Left ventricle myocardium inferior (tissue), 1 donor: ENCODE measurements at regions not wholly inside any gene's neighbourhood (a gene's known extent, or its start where the extent isn't known, plus 50 kb on each side); places are given as distances from the start of the nearest gene placed in this dataset.
A peak's percentile ranks its signal among the peaks of the same experiment; 100 is the strongest.
"Not testable (repeated sequence)": the region's sequence is repeated elsewhere in the genome, so short reads cannot be mapped to it uniquely, and the experiment has no call there.

Source experiments
- DNase-seq: peaks from one replicate; pipeline ENCODE4 v3.0.0-alpha.2; 2020
- H3K27ac ChIP-seq: fragments of 200-600 bp; replicated peaks from 2 replicates; pipeline ENCODE4 v1.8.0; 2021
- H3K27me3 ChIP-seq: fragments of 200-600 bp; 2 replicates; pipeline ENCODE4 v1.8.0; 2021; ENCODE audit warnings: low read depth
- H3K36me3 ChIP-seq: fragments of 200-600 bp; 2 replicates; pipeline ENCODE4 v1.8.0; 2021
- H3K4me1 ChIP-seq: fragments of 200-600 bp; 2 replicates; pipeline ENCODE4 v1.8.0; 2021
- H3K4me3 ChIP-seq: fragments of 200-600 bp; 2 replicates; pipeline ENCODE4 v1.8.0; 2021; ENCODE audit warnings: mild to moderate bottlenecking, moderate library complexity
- H3K9me3 ChIP-seq: fragments of 200-600 bp; replicated peaks from 2 replicates; pipeline ENCODE4 v1.8.0; 2021
- CTCF ChIP-seq: fragments of 200-600 bp; IDR thresholded peaks from 2 replicates; pipeline ENCODE4 v1.8.0; 2021; ENCODE audit warnings: antibody characterized with exemption, mild to moderate bottlenecking, borderline replicate concordance
- intact Hi-C: fragments of 100-400 bp; cut with micrococcal nuclease; formaldehyde crosslinking; loops from one replicate; pipeline ENCODE4 v1.11.0; 2022
- donor health status: DM: no; HTN: yes; CAD: no; lungs with severe emphysema.

- Histone ChIP-seq H3K9me3 (no peaks in the 10 kb centered on the region), H3K4me3 (no peak overlapping the region), H3K27me3 (peaks cover 5% of the 10 kb centered on the region), H3K4me1 (peaks cover 11% of the 10 kb centered on the region), H3K27ac (no peak overlapping the region), H3K36me3 (no peaks in the 10 kb centered on the region)
- no peak for TF ChIP-seq CTCF
- no peak for DNase-seq
- intact Hi-C loops, result no loop called here
Observed at GRCh38 chr17:27949304-27949703, 56.1 kb upstream of the LYRM9 start.

- DNase-seq, H3K27me3 ChIP-seq, H3K36me3 ChIP-seq, H3K9me3 ChIP-seq, intact Hi-C loops, H3K27ac ChIP-seq, H3K4me3 ChIP-seq: not testable (repeated sequence)
- H3K4me1 ChIP-seq, result peaks cover 11% of the 10 kb centered on the region
Observed at GRCh38 chr17:27950225-27950624, 57.1 kb upstream of the LYRM9 start.

- peaks cover 11% of the 10 kb centered on the region for H3K4me1 ChIP-seq
- TF ChIP-seq CTCF, result no peak
- H3K27ac ChIP-seq, result no peak overlapping the region
- no peaks in the 10 kb centered on the region for H3K9me3 ChIP-seq
- H3K4me3 ChIP-seq, result no peak overlapping the region
- intact Hi-C loops, result no loop called here
- H3K27me3 ChIP-seq, result peaks cover 5% of the 10 kb centered on the region
- DNase-seq, result no peak
- no peaks in the 10 kb centered on the region for H3K36me3 ChIP-seq
Observed at GRCh38 chr17:27950995-27951394, 57.8 kb upstream of the LYRM9 start.

- Histone ChIP-seq H3K4me3 (no peak overlapping the region), H3K9me3 (no peaks in the 10 kb centered on the region), H3K36me3 (no peaks in the 10 kb centered on the region), H3K27me3 (peaks cover 5% of the 10 kb centered on the region), H3K27ac (peak overlapping the region; percentile 50), H3K4me1 (peaks cover 11% of the 10 kb centered on the region)
- no peak for TF ChIP-seq CTCF
- intact Hi-C loops, result no loop called here
- DNase-seq, result no peak
Observed at GRCh38 chr17:27951872-27952271, 58.7 kb upstream of the LYRM9 start.

- Histone ChIP-seq H3K4me3 (no peak overlapping the region), H3K9me3 (no peaks in the 10 kb centered on the region), H3K4me1 (peaks cover 11% of the 10 kb centered on the region), H3K27ac (peak overlapping the region; percentile 50), H3K36me3 (no peaks in the 10 kb centered on the region), H3K27me3 (peaks cover 5% of the 10 kb centered on the region)
- intact Hi-C loops, result no loop called here
- no peak for TF ChIP-seq CTCF
- DNase-seq, result no peak
Observed at GRCh38 chr17:27952366-27952765, 59.2 kb upstream of the LYRM9 start.

- no peaks in the 10 kb centered on the region for H3K9me3 ChIP-seq
- intact Hi-C loops, result no loop called here
Observed at GRCh38 chr17:27954548-27955495, 61.7 kb upstream of the LYRM9 start.

More at GRCh38 chr17:27954548-27955495, 61.7 kb upstream of the LYRM9 start:
- peaks cover 17% of the 10 kb centered on the region for H3K4me1 ChIP-seq
- no peak for TF ChIP-seq CTCF
- peaks cover 5% of the 10 kb centered on the region for H3K27me3 ChIP-seq
- H3K4me3 ChIP-seq, result no peak overlapping the region
- DNase-seq, result no peak
- no peaks in the 10 kb centered on the region for H3K36me3 ChIP-seq
- H3K27ac ChIP-seq, result no peak overlapping the region
